Retinal pigment epithelial cell (primary cell): ENCODE measurements at regions not wholly inside any gene's neighbourhood (a gene's known extent, or its start where the extent isn't known, plus 50 kb on each side); places are given as distances from the start of the nearest gene placed in this dataset.

Experiments
- DNase-seq: peaks from one replicate; pipeline ENCODE4 v3.0.0-alpha.2; 2010; ENCODE audit warnings: low read depth
- H3K4me3 ChIP-seq: 2 replicates; pipeline ENCODE4 v1.5.1; 2011; ENCODE audit warnings: mild to moderate bottlenecking, low read length, control low read depth, moderate library complexity
- CTCF ChIP-seq: conservative IDR thresholded peaks from 2 replicates; pipeline ENCODE4 v1.5.1; 2011; ENCODE audit warnings: low read depth, low read length, control low read depth, inconsistent platforms

- TF ChIP-seq CTCF = no peak
- no peak overlapping the region for H3K4me3 ChIP-seq
- no peak for DNase-seq
These were observed 130.9 kb upstream of the ITGA6 start for GRCh38 chr2:172296267-172297046.

DNA sequence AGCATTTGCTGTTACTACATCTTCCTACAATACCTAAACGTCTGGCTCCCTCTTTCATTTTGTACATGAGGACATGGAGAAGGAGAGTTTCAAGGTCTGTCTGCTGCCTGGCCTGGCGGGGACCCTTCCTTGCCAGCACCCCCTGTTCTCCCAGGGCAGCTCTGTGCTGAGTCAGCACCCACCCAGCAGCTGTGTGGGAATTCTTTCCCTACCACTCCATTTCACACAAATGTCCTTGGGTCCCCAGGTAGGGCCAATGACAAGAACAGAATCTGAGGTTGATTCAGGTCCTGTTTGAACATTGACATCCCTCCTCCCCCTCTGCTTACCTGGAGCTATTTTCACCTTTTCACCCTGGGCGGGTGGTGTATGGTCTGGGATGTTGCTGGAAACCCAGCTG is 129.9 kb upstream of the ITGA6 start:
- no peak overlapping the region for H3K4me3 ChIP-seq
- TF ChIP-seq CTCF = no peak
- no peak for DNase-seq

DNA sequence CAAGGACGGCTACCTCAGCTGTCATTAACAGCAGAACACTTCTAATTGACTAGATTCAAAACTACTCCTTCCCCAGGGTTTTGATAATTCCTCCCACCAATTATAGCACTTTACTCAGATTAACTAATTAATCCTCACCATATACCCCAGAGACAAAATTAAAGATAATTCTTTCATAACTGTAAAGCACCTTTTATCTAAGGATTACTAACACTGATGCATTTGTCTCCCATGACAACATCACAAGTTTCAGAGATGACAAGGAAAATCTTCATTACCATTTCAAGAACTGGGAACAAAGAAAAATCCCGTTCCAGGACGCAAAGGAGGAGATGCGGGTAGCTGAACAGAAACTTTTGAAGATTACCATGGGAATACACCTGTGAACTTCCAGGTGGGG is 129.4 kb upstream of the ITGA6 start:
- no peak overlapping the region for H3K4me3 ChIP-seq
- no peak for DNase-seq
- no peak for TF ChIP-seq CTCF

GRCh38 chr2:172299741-172300140 is 127.6 kb upstream of the ITGA6 start:
- H3K4me3 ChIP-seq = no peak overlapping the region
- no peak for DNase-seq
- no peak for TF ChIP-seq CTCF

DNA sequence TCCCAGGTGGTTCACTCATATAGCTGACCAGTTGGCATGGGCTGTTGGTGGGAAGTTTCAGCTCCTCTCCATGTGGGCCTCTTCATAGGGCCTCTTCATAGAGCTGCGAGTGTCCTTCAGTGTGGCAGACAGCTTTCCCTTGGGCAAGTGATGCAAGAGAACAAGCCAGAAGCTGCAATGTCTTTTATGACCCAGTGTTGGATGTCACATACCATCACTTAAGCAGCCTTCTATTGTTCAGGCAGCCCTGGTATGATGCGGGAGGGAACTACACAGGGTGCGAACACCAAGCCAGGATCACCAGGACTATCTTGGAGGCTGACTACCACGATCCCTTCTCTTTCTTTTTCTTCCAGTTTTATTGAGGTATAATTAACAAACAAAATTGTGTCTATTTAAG is 126.5 kb upstream of the ITGA6 start:
- no peak for TF ChIP-seq CTCF
- no peak for DNase-seq
- H3K4me3 ChIP-seq = no peak overlapping the region

DNA sequence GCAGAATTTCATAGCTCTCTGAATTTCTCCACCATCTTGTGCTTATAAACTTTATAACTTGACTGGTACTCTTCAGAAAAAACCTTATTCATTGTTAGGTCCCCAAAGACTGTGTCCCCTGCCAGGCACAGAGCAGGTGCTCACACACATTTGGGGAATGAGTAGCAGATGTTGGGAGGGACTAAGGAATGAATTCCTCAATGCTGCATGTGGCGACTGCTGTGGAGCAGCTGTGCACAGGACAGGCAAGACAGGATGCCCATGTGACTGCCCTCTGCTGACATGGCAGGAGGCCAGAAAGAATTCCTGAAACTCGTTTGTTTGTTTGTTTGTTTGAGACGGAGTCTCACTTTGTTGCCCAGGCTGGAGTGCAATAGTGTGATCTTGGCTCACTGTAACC is 122.3 kb upstream of the ITGA6 start:
- DNase-seq = no peak
- H3K4me3 ChIP-seq = no peak overlapping the region
- no peak for TF ChIP-seq CTCF

DNA sequence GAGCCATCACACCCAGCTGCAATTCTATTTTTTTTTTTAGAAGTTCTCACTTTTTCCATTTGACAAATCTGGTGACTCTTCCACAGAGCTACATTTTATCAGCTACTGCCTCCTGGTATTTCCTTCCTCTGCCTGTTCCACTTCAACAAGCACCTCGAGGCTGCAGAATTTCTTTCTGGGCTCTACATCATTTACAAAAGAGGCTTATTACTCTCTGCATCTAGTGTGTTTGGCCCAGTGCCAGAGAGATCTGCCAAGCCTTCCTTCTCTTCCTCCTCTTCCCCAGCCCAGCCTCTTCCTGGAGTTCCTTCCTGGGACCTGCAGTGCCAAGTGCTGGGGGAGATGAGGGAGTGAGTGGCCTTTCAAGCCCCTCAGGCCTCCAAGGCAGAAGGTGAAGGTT is 119.6 kb upstream of the ITGA6 start:
- no peak for TF ChIP-seq CTCF
- no peak overlapping the region for H3K4me3 ChIP-seq
- DNase-seq = no peak
